ENCODE measurements at regions not wholly inside any gene's neighbourhood (a gene's known extent, or its start where the extent isn't known, plus 50 kb on each side); places are given as distances from the start of the nearest gene placed in this dataset.

DNA sequence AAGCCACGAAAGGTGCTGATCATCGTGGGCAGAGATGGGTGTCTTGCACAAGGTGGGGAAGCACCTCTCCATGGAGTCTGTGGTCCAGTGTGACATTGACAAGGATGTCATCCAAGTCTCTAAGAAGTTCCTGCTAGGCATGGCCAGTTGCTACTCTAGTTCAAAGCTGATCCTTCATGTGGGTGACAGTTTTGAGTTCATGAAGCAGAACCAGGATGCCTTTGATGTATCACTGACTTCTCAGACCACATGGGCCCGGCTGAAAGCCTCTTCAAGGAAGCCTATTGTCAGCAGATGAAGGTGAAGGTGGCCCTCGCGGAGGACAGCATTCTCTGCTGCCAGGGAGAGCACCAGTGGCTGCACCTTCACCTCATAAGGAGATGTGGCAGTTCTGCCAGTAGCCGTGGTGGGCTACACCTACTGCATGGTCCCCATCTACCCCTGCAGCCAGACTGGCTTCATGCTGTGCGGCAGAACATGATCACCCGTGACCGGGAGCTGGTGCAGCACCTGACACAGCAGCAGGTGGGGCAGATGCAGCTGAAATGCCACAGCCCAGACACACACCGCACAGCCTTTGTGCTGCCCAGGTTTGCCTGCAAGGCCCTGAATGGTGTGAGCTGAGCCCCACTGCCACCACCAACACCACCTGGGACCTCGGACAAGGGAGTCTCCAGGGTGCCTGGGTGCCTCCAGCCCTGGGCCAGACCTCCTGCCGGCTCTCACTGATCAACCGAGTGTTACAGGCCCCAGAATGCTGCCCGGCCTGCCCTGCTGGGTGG is 75.0 kb upstream of the SULF2 start:
- Histone ChIP-seq H3K36me3 (replicated peaks in 1 of 2; ENCODE audit: control insufficient read depth in 1 of 2, insufficient read depth in 2 of 2, low read length in 2 of 2) (no peaks in the 10 kb centered on the region), H3K27me3 (ENCODE audit: control insufficient read depth in 1 of 2, insufficient read depth in 2 of 2, low read length in 2 of 2) (peaks cover 10 to 30% of the 10 kb centered on the region in 2 experiments; a peak in 4 of 5 replicates), H3K79me2 (ENCODE audit: insufficient read depth, low read length) (no peaks in the 10 kb centered on the region), H3K4me1 (ENCODE audit: insufficient read depth, low read length) (peaks cover 17% of the 10 kb centered on the region), H3K9ac (ENCODE audit: insufficient read depth, low read depth, low read length) (no peak overlapping the region), H2AFZ (ENCODE audit: low read length) (no peak overlapping the region), H3K4me3 (replicated peaks in 1 of 3; ENCODE audit: insufficient read depth in 1 of 3, low read depth in 2 of 3, low read length in 3 of 3) (no peak overlapping the region), H3K9me3 (ENCODE audit: low read length) (peaks cover under 1% of the 10 kb centered on the region; the same call in 1 of the 2 replicates), H3K4me2 (ENCODE audit: low read depth, low read length) (no peak overlapping the region), H3K27ac (ENCODE audit: extremely low read length, insufficient read depth, low read length) (no peak overlapping the region), H4K20me1 (ENCODE audit: insufficient read depth, low read length) (no peaks in the 10 kb centered on the region)
- CTCF ChIA-PET (ENCODE audit: low intra/inter-chr PET ratio, low total read pairs) = no interaction called here
- ATAC-seq = peak; percentile 32
- intact Hi-C loops (cut with micrococcal nuclease; ENCODE audit: unreplicated experiment) (no loop called here), in situ Hi-C loops (cut with HindIII; ENCODE audit: extremely low pct_ligation_motif_present, low pct_unique_long_range_greater_than_20kb) (no loop called here)
- FAIRE-seq = no peak
- no TSS peak for BruUV-seq (replicated peaks)
- POLR2A ChIA-PET = no interaction called here
- TF ChIP-seq CBX1 (IDR thresholded peaks at IDR 0.05; ENCODE audit: low read depth) (no peak), ZFYVE20 (CRISPR knock-in tag; IDR thresholded peaks at IDR 0.05; ENCODE audit: borderline replicate concordance, low read depth) (no peak), CENPT (CRISPR knock-in tag; IDR thresholded peaks at IDR 0.05; ENCODE audit: low read depth) (0 out of 2 replicates have a peak, but pooled peaks have one; percentile 9)
- TF ChIP-seq, protein P1, sequence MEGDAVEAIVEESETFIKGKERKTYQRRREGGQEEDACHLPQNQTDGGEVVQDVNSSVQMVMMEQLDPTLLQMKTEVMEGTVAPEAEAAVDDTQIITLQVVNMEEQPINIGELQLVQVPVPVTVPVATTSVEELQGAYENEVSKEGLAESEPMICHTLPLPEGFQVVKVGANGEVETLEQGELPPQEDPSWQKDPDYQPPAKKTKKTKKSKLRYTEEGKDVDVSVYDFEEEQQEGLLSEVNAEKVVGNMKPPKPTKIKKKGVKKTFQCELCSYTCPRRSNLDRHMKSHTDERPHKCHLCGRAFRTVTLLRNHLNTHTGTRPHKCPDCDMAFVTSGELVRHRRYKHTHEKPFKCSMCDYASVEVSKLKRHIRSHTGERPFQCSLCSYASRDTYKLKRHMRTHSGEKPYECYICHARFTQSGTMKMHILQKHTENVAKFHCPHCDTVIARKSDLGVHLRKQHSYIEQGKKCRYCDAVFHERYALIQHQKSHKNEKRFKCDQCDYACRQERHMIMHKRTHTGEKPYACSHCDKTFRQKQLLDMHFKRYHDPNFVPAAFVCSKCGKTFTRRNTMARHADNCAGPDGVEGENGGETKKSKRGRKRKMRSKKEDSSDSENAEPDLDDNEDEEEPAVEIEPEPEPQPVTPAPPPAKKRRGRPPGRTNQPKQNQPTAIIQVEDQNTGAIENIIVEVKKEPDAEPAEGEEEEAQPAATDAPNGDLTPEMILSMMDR (CRISPR knock-in tag; IDR thresholded peaks at IDR 0.05) = 0 out of 2 replicates have a peak, but pooled peaks have one; percentile 5
- 41% methylated on average over 9 of the region's 14 CpGs for whole genome bisulfite sequencing (ENCODE audit: low lambda C conversion rate)
- DNase-seq (ENCODE audit: low spot score) = no peak

DNA sequence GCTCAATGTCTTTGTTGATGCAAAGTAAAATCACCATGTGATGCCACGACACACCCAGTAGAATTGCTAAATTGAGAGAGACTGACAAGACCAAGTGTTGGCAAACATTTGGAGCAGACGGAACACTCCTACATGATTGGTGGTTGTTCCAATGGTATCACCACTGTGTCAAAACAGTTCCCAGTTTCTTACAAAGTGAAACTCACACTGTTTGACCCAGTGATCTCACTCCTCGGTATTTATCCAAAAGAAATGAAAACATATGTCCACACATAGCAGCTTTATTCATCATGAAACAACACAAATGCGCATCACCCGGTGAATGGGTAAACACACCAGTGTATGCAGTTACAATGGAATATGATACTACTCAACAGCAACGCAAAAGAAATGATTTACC is 74.0 kb upstream of the SULF2 start:
- H3K27ac ChIP-seq (ENCODE audit: extremely low read length, insufficient read depth, low read length) = no peak overlapping the region
- in situ Hi-C loops (cut with HindIII; ENCODE audit: extremely low pct_ligation_motif_present, low pct_unique_long_range_greater_than_20kb) (no loop called here), intact Hi-C loops (cut with micrococcal nuclease; ENCODE audit: unreplicated experiment) (no loop called here)
- no TSS peak for BruUV-seq (replicated peaks)
- H3K79me2 ChIP-seq (ENCODE audit: insufficient read depth, low read length) = no peaks in the 10 kb centered on the region
- TF ChIP-seq ZNF7 (CRISPR knock-in tag; IDR thresholded peaks at IDR 0.05) (peak; percentile 76), MAFK (conservative IDR thresholded peaks at IDR 0.05 in 1 of 2, IDR thresholded peaks at IDR 0.05 in 1 of 2; ENCODE audit: low read length in 2 of 2) (no peak)
- ATAC-seq = no peak
- no peaks in the 10 kb centered on the region for H4K20me1 ChIP-seq (ENCODE audit: insufficient read depth, low read length)
- CTCF ChIA-PET (ENCODE audit: low intra/inter-chr PET ratio, low total read pairs) = no interaction called here
- no peak overlapping the region for H2AFZ ChIP-seq (ENCODE audit: low read length)
- no peak overlapping the region for H3K4me3 ChIP-seq (replicated peaks in 1 of 3; ENCODE audit: insufficient read depth in 1 of 3, low read depth in 2 of 3, low read length in 3 of 3)
- 60% methylated on average over 6 of the region's 6 CpGs for WGBS (ENCODE audit: low lambda C conversion rate)
- H3K9ac ChIP-seq (ENCODE audit: insufficient read depth, low read depth, low read length) = no peak overlapping the region
- H3K36me3 ChIP-seq (replicated peaks in 1 of 2; ENCODE audit: control insufficient read depth in 1 of 2, insufficient read depth in 2 of 2, low read length in 2 of 2) = no peaks in the 10 kb centered on the region
- peaks cover 6% of the 10 kb centered on the region; the same call in 1 of the 2 replicates for H3K9me3 ChIP-seq (ENCODE audit: low read length)
- FAIRE-seq = no peak
- POLR2A ChIA-PET = no interaction called here
- H3K27me3 ChIP-seq (ENCODE audit: control insufficient read depth in 1 of 2, insufficient read depth in 2 of 2, low read length in 2 of 2) = peaks cover 10 to 30% of the 10 kb centered on the region in 2 experiments; a peak in 4 of 5 replicates
- no peak for DNase-seq (ENCODE audit: low spot score)
- peaks cover 15% of the 10 kb centered on the region for H3K4me1 ChIP-seq (ENCODE audit: insufficient read depth, low read length)
- H3K4me2 ChIP-seq (ENCODE audit: low read depth, low read length) = no peak overlapping the region
